Right renal pelvis (tissue), 4 donors: ENCODE measurements at regions not wholly inside any gene's neighbourhood (a gene's known extent, or its start where the extent isn't known, plus 50 kb on each side); places are given as distances from the start of the nearest gene placed in this dataset.
"Not testable (repeated sequence)": the region's sequence is repeated elsewhere in the genome, so short reads cannot be mapped to it uniquely, and the experiment has no call there.

Experiments
- DNase-seq, 4 donors: peaks; one replicate each; pipeline ENCODE4 v3.0.0-alpha.2; 2013; ENCODE audit warnings: low read depth in 4 of 4, low spot score in 3 of 4, missing footprints in 1 of 4

DNA sequence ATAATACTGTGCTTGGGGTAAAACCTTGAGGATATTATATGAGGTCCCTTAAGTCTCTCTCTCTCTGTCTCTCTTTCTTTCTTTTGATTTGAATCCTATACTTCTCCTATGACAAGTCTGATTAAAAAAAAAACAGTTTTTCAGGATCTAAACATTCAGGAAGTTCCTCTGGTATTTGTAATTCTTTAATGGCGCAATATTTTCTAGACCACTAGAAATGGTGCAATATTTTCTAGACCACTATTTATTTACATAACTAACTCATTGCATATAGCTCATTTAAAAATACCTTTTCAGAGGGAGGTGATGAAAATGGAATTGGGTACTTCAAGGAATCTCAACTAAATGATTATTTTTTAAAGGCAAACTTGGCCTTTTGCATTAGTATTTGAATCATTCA is 1235.3 kb downstream of the GATA3 start:
- no peak for DNase-seq

- DNase-seq, result no peak
Observed at GRCh38 chr10:9291081-9291480, 1236.6 kb downstream of the GATA3 start.

DNA sequence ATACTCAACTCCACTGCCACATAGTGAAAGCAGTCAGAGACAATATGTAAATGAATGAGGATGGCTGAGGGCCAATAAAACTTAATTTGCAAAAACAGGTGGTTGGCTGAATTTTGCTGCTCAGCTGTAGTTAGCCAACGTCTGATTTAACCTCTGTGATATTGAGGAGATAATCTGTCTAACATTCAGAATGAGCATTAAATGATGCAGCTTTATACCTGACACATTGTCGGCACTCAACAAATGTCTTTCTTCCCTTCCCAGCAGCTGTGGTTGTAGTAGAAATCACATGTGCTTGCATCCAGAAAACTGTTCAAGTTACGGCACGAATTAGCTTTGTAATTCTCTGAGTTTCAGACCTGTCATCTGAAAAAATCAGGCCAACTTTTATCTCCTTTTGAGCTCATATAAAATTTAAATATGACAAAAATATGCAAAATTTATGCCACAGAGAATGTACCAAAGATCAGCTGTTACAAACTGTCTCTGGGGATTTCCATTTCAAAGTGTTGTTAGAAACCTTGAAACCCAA is 1239.7 kb downstream of the GATA3 start:
- no peak for DNase-seq

DNA sequence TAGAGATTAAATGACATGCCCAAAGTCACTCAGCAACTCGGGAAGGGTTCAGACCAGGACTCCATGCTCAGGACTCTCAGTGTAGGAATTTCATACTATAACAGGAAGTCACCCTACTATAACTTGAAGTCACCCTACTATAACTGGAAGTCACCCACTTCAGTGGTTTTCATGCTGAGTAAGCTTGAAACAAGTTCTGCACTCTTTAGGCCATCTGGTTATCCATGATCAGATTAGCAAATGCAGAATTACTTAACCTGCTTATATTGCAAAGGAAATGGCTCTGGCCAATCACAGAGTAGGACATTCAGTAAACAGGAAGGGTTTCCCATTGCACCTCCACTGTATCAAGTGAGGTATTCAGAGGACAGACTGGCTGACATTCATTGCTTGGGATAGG is 1240.4 kb downstream of the GATA3 start:
- no peak for DNase-seq

DNA sequence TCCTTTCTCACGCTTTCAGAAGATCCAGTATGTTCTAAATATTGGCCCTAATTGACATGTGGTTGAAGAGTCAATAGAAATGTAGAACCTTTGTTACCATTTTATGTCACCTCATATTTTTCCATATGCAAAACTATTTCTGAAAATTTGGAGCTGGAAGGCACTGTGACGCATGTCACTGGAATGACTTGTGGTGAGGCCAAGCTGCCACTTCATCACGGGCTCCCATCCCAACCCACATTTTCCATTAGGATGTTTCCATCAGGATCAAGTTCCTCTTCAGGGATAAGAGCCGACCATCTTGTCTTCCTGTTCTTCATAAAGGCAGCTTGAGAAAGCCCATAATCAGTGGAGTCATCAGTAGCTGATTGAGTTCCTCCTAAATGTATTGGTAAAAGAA is 1241.7 kb downstream of the GATA3 start:
- no peak for DNase-seq

DNA sequence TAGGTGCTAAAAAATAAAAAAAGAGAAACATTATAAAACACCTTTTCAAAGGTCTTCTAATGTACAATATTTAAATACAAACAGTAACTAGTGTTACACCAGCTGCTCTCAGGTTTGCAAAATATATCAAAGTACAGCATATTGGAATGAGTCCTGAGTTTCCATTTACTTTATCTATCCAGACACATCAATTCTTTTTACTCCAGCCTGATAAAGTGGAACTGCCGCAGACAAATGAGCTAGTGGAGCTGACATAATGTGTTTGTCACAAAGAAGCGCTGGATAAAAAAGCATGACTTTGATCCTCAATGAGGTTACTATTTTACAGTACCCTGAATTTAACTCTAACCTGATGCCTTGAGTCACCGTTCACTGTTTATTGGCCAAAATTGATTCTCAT is 1243.1 kb downstream of the GATA3 start:
- DNase-seq, result no peak

DNA sequence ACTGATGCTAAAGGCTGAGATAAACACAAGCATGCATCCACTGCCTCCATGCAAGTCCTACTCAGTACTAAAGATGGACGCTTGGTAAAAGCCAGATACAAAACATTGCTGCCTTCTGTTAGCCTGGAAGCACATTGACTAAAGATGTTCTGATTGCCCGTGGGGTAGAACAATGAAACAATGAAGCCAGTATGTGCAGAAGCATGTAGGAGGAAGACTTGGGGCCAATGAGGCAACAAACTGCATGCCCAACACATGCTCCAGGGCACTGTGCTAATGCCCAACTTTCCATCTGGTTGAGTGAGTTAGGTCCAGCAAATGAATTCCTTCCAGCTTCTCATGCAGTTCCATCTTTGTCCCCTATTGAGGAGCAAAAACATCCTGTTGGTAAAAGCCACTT is 1245.5 kb downstream of the GATA3 start:
- no peak for DNase-seq

- DNase-seq, result no peak
Observed at GRCh38 chr10:9301148-9301547, 1246.7 kb downstream of the GATA3 start.

- no peak for DNase-seq
Observed at GRCh38 chr10:9301554-9301953, 1247.1 kb downstream of the GATA3 start.

DNA sequence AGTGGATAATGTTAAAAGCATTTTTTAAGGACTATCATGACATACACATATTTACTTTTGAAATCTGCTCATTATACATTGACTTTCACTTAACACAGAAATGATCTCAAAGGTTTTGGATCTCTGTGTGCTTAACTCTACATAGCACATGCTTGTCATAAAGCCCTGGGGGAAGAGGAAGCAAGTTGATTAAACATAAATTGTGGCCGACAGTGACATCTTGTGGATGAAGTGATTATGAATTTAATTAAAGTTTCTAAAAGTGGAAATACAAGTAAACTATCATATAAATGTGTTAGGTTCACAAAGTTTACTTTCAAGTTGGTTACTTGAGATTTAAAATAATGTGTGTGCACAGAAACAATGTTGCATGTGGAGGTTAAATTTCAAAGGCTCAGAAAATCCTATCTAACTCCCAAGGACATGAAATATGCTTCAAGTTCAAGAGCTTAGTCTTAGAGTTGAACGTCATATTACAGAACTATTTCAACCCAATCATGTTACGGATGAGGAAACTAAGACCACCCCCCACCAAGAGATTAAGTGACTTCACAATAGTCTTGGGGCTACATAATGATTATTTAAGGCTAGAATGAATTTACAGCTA is 1247.8 kb downstream of the GATA3 start:
- DNase-seq, result peak; percentile 32 to 53 (median 43)

- no peak for DNase-seq
Observed at GRCh38 chr10:9305018-9305655, 1250.6 kb downstream of the GATA3 start.

DNA sequence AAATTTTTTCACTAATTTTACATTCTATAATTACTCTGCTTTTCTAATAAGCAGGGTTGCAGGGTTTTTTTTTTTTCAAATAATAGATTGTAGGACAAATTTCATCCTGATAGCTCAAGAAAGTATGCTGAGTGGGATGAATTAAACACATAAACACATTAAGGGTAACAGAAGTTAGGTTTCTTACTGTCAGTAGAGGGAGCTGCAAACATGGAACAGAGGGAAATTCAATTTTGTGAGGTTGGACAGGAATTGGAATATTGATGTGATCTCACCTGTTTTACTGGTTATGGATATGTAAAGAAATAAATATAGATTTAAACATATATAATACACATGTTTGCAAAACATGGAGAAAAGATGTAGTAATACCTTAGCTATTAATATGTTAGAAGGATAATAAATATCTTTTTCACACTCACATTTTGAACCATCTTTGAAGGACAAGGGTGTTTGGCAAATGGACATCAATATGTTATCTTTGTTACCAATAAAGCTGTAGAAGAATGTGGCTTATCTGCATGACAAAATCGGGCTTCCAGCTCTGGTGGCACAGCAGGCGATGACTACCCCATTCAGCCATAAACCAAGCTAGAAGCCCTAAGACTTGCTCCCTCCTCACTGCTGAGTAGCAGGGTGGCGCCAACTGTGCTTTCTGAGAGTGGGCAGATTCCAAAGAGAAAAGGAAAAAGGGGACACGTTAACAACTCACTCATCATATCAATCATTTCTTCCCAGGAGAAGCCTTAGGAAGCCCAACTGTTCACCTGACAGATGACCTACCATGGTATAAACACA is 1257.4 kb downstream of the GATA3 start:
- DNase-seq, result no peak

GRCh38 chr10:9315292-9315691 is 1260.8 kb downstream of the GATA3 start:
- DNase-seq, result no peak

GRCh38 chr10:9331583-9332008 is 1277.1 kb downstream of the GATA3 start:
- peak; percentile 22 to 29 (median 26) for DNase-seq

GRCh38 chr10:9334270-9334669 is 1279.8 kb downstream of the GATA3 start:
- no peak for DNase-seq

DNA sequence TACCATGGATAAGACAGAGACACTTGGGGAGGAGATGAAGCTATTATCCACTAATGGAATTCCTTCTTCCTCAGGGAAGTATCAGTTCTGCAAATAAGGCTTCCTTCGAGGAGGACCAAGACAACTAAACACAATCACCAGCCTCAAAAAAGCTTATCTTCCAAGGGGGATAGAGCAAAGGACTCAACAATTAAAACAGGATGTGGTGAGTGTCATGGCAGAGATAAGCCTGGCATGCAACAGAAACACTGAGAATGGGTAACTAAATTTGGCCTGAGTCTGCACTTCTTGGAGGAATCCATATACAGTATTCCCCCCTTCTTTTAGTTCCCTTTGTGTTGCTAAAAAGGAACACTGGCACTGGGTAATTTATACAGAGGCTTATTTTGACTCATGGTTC is 1285.2 kb downstream of the GATA3 start:
- no peak for DNase-seq

DNA sequence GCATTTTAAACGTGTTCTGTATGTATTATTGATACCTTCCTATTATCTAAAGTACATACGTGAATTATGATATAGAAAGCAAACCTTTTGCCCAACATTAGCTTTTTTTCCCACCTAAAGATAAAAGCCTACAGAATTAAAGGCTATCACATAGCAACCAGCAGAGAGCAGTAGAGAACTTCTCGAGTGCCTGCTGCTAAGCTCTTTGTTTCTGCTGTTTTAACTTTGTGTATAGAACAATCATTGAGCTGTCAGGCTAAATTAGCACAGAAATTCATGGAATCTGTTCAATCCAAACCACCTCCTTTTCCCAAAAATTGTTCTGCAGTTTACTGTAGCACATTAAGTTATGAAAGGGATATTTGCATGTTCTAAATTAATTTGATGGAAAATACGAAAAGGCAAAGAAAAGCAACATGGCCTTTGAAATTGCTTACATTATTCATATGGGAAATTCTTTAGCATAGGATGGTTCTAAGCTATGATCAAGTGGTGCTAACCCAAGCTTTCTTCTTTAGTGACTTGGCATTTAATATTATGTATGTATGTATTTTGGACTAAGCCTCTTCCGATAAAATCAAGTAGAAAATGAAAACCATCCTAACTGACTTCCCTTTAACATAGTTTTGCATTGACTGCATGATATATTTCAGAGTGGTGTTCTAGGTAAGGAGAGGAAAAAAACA is 1288.5 kb downstream of the GATA3 start:
- peak; percentile 25 to 35 (median 28) for DNase-seq

DNA sequence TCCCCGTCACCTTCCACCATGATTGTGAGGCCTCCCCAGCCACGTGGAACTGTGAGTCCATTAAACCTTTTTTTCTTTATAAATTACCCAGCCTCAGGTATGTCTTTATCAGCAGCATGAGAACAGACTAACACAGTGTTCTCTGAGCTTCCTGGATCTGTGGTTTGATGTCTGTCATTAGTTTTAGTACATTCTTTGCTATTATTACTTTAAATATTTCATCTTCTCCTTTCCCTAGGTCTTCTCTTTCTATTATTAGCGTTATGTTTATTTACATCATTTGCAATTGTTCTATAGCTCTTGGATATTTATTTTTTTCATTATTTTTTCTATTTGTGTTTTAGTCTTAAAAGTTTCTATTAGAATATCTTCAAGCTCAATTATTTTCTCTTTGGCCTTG is 1293.4 kb downstream of the GATA3 start:
- DNase-seq, result not testable (repeated sequence)

DNA sequence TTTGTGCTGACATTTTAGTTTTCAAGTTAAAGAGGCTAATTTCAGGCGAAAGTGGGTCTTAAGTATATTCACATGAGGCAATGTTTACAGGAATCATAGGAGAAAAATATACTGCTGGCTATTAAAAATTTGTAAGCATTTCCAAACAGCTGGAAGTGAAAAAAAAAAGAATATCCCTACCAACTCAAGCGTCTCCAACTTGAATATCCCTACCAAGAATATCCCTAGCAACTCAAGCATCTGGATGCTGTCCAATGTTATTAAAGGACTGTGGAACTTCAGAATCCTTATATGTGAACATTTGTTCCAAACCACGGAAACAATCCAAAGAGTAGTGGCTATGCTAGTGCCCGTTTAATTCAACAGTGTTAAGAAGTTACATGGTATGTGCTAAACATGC is 1303.0 kb downstream of the GATA3 start:
- no peak for DNase-seq

DNA sequence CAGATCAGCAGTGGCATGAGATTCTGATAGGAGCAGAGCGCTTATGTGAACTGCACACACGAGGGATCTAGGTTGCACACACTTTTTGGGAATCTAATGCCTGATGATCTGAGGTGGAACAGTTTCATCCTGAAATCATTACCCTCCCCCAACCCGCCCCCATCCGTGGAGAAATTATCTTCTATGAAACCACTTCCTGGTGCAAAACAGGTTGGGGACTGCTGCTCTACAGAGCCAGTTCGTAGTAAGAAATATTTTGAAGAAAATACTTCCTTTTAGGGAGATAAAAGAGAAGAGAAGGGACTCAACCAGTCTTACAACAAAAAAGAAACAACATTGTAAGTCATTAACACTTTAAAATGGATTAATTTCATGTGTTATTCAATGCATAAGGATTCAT is 1308.2 kb downstream of the GATA3 start:
- DNase-seq, result no peak

GRCh38 chr10:9379183-9379582 is 1324.7 kb downstream of the GATA3 start:
- no peak for DNase-seq
